NCI-H345 treated with DMSO at 0.1 percent for 48 hours (cell line): ENCODE measurements at regions not wholly inside any gene's neighbourhood (a gene's known extent, or its start where the extent isn't known, plus 50 kb on each side); places are given as distances from the start of the nearest gene placed in this dataset.
"Not testable (repeated sequence)": the region's sequence is repeated elsewhere in the genome, so short reads cannot be mapped to it uniquely, and the experiment has no call there.

Experiments used
- DNase-seq: peaks from one replicate; lab custom pipeline; 2025; ENCODE audit not compliant: unreplicated experiment; lab: John Stamatoyannopoulos, UW

DNA sequence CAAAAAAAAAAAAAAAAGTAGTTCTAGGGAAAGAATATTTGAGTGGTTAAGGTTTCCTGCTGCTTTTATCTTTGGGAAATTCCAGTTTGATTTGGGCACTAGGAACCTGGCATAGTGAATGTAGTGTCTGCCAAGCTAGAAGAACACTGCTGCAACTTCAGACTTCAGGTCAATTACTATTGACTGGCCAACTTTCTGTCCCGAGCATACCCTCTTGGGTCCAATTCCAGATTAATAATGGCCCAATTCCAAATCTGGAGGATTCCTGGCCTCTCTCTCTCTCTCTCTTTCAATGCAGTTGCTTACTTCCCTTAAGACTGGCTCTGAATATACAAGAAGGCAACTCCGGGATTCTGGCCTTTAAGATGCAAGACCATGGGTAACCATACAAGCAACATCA is 74.9 kb downstream of the ANKEF1 start:
- no peak for DNase-seq

GRCh38 chr20:10110151-10110550 is 75.4 kb downstream of the ANKEF1 start:
- no peak for DNase-seq

DNA sequence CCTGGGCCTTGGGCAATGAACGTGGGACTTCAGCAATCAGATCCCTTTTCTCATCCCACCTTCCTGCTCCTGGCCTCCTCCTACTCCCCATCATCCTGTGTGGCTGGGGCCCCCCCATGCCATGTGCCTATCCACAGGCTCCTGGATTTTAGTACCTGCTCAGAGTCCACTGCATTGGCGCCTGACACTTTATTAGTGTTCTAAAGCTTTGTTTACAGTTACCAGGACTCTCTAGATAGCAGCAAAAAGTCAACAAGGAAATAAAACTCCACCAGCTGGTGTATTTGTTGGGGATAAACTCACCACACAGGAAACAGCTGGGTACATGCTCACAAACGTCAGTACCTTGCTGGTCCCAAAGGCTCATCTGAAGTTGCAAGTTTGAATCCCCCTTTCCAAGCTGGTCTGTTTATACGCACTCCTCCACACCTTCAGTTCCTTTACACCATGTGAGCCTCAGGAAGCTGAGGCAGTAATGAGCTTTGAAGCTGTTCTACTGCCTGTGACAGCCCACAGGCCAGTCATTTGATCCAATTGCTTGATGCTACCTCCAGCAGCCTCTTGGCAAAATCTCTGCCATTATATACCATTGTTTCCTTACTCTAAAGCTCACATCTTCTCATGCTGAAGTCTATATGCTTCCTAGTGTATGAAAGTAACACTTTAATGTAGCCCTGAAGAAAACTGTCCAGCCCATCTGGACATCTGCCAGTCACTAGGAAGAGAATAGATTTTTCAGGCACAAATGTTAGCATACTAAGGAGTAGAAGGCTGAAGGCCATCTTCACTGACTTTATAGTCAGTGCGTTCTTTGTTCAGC is 76.6 kb downstream of the ANKEF1 start:
- DNase-seq: peak; percentile 38

DNA sequence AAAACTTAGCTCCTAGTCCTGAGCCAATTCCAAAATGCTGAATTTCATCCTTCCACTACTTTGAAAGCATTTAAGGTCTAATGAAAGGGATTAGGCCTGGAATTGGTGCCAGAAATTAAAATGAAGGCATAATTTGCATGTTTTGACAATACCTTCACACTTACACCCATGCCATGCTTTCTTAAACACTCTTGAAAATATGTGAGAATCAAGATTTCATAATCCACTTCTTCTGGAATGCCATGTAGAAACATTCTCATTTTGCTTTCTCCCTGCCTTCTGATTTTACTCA is 77.1 kb downstream of the ANKEF1 start:
- no peak for DNase-seq

DNA sequence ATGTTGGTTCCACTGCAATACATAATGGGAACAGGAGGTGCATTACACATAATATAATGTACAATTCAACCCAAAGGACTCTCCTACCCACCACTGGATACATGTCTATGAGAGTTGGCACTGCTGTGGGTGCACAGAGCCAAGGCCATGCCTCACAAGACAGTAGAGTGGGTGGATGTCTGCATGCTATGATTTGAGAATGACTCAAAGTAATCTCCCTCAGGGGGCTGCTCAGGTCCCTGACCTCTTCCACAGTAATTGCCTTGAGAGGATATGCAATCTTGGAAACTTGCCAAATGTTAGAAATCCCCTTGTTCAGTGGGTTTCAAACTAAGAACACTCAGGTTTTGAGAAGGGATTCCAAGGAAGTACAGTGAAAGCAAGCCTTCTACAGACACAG is 79.0 kb downstream of the ANKEF1 start:
- DNase-seq: no peak

DNA sequence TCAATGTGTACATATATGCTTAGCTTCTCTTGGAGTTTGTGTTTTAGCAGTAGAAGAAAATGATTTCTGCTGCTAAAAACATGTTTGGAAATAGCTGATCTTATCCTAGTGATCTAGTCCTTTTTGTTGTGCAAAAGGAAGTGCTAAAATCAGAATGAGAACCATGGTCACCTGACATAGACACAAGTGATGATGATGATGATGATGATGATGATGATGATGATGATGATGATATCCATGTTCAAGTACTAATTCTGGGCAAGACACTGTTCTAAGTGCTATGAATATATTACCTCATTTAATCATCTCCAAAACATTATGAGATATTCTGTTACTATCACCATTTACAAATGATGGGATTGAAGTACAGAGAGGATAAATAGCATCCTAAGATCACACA is 79.8 kb downstream of the ANKEF1 start:
- DNase-seq: no peak

DNA sequence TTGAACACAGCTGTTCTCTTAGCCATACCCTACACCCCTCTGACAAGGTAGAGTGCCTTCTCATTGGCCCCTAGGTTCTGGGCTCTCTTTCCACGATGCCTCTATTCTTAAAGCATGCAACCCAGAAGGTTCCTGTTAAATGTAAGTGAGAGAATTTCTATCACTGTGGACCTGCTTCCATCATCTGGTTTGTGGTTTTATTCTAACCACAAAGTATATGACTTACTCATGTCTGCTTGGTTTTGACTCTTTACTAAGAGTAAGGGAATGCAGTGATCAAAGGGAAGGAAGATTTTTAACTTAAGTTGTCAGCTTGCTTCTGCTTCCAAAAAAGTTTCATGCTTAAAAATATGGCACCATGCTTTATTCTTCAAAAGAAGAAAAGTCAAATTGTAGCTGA is 80.2 kb downstream of the ANKEF1 start:
- DNase-seq: no peak

DNA sequence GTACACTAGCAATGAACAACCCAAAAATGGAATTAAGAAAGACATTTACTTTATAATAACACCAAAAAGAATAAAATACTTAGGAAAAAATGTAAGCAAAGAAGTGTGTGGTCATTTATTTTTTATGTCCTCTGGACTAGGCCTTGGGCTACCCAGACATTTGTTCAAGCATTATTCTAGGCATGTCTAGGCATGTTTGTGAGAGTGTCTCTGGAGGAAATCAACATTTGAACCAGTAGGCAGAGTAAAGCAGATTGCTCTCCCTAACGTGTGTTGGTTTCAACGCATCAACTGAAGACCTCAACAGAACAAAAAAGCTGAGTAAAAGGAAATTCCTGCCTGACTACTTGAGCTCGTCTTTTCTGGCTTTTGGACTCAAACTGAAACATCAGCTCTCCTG is 84.5 kb downstream of the ANKEF1 start:
- DNase-seq: no peak

DNA sequence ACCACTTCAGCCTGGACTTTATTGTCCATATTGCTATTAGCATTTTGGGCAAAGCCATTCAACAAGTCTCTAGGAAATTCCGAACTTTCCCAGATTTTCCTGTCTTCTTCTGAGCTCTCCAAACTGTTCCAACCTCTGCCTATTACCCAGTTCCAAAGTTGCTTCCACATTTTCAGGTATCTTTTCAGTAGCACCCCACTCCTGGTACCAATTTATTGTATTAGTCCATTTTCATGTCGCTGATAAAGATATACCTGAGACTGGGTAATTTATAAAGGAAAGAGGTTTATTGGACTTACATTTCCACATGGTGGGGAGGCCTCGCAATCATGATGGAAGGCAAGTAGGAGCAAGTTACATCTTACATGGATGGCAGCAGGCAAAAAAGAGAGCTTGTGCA is 90.1 kb downstream of the ANKEF1 start:
- not testable (repeated sequence) for DNase-seq

DNA sequence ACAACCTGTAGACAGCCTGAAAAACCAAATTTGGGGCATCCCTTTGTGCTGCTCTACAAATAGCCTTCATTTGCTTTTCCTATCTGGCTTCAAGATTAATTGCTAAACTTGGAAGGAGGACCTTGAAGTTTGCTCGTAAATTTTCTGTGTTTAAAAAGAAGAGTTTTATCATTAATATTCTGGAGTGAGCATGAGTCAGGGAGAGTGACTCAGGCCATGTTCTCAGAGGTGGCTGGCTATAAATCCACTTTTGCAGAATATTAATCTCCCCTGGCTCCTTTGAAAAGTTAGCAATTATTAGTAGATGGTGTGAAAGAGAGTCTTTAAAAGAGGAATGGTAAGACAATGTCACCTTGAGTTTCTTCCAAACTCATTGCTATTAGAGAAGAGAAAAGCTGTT is 91.0 kb downstream of the ANKEF1 start:
- no peak for DNase-seq

DNA sequence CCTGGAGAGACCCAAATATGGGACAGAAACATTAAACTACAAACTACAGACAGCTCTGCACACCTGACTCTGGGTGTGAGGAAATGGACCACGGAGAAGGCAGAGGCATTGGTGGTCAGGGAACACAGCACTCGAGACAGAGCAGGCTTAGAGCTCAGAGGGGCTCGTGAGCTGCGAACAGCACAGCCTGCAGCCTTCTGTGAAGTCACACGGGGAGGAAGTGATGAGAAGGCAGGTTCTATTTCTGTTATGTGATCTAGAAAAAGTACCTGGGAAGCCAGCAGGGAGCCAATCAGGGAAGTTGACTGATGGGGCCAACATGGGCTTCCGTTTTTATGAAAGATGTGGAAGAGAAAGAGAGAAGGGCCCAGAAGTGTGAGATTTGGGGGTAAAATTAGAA is 88.9 kb upstream of the SNAP25 start:
- no peak for DNase-seq

DNA sequence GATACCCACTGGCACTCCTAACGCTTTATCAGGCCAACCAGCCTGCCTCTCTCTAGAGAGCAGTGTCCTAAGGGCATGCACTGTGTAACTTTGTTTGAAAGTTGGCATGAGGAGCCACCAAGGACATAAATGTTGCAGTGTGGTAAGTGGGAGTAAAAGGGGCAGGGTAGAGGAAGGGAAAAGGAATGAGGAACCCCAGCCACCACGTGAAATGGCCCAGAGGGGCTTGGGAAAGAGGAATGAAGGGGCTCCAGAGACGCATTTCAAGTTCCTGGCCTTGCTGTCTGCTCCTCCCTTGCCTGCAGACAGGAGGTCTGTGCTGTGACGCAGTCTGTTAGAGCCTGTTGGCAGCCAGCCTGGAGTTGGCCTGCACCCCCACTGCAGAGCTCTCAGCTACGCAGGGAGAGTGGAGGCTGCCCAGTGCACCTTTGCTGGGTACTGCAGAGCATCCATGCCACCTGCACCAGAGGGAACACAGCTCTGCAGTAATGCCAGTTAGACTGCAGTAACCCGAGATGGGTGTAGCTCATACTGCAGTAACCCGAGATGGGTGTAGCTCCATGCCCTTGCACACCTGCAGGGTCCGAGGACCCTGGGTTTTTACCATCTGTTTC is 86.8 kb upstream of the SNAP25 start:
- peak; percentile 54 for DNase-seq

GRCh38 chr20:10132387-10132786 is 86.2 kb upstream of the SNAP25 start:
- DNase-seq: no peak

DNA sequence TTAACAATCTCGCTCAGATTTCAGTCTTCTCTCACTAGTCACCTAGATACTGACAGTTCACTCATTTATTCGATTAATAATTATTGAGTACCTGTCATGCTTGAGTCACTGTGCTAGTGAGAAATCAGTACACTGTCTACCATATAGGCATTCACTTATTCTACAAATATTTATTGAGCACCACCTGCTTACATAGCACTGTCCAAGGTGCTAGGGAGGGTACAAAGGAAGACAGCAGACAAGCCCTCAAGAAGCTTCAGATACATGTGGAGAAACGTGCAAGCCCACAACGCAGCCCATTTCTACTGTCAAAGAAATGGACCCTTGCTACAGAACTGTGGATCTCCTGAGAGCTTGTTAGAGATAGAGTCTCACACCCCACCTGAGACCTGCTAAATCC is 85.1 kb upstream of the SNAP25 start:
- DNase-seq: no peak

DNA sequence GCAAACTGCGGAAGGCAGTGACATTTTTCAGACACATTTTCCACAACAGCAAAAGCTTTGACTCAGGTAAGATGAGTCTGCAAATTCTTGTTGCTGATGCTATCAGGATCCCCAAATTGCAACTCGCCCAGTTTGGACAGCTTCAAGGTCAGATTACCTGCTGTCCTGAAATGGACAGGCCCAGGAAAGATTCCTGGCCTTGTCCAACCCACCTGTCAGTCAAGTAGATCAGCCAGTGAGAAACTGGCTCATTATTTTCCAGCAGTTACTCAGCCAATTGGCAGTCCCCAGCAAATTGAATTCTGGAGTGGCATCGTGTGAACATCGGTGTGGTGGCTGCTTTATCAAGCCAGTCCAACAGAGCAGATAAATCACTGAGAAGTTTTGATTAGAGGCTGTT is 84.5 kb upstream of the SNAP25 start:
- DNase-seq: no peak

DNA sequence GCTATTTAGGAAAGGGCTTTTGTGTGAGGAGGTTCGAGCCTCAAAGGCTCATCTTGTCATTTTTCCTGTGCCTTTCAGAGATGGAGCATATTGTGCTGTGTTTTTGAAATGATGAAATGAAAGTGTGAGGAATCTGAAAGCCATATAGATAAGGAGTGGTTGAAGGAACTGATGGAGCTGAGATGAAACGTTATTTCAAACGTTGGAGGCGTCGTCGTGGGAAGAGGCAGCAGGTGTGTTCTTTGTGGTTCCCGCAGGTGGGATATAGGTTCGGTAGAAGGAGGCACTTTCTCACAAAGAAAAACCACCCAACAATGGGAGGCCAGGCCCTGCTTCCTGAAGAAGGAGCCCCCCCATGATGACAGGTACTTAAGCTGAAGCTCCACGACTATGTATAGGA is 83.2 kb upstream of the SNAP25 start:
- DNase-seq: no peak

DNA sequence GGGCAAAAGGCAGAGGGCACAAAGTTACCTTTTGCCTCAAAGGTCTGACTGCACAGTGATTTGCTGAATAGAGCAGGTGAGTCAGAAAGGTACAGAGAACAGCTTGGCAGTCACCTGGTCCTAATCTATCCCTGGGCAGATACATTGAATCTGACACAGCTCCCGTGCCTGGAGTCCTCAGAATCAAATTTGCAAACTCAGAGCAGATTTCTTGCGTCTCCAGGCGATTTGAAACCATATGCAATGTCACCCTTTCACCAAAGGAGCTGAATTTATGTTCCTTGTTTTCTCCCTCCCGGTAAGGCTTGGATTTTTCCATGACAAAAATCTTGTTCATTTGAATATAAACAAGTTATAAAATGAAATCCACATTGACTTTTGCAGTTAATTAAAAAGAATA is 81.6 kb upstream of the SNAP25 start:
- DNase-seq: no peak

- DNase-seq: no peak
These were observed 81.1 kb upstream of the SNAP25 start for GRCh38 chr20:10137533-10137932.

GRCh38 chr20:10157549-10157948 is 61.1 kb upstream of the SNAP25 start:
- DNase-seq: no peak

GRCh38 chr20:10167040-10167439 is 51.6 kb upstream of the SNAP25 start:
- no peak for DNase-seq

- no peak for DNase-seq
These were observed 51.0 kb upstream of the SNAP25 start for GRCh38 chr20:10167594-10167993.
